H1 (cell line): ENCODE measurements at regions not wholly inside any gene's neighbourhood (a gene's known extent, or its start where the extent isn't known, plus 50 kb on each side); places are given as distances from the start of the nearest gene placed in this dataset.
"Not testable (repeated sequence)": the region's sequence is repeated elsewhere in the genome, so short reads cannot be mapped to it uniquely, and the experiment has no call there.

Experiments
- CTCF ChIA-PET: fragments of 300-600 bp; sonication (Branson Sonifier 250); formaldehyde crosslinking; loops from one replicate; lab custom pipeline; 2021; ENCODE audit not compliant: partially characterized antibody; lab: Charles Lee
- POLR2A ChIA-PET: fragments of 300-600 bp; sonication (Branson Sonifier 250); formaldehyde crosslinking; loops from one replicate; lab custom pipeline; 2021; ENCODE audit warnings: inconsistent platforms; ENCODE audit not compliant: partially characterized antibody; lab: Charles Lee
- DNase-seq, 2 experiments: peaks; one replicate each; pipeline versions ENCODE4 v3.0.0 to v3.0.0-alpha.2; 2010 to 2022; ENCODE audit warnings: low spot score in 2 of 2, low read depth in 1 of 2, mixed read lengths in 1 of 2
- FAIRE-seq: peaks from 2 replicates; lab custom pipeline; 2011; peaks lifted over from hg19 to GRCh38; lab: Jason Lieb, UNC
- H2AFZ ChIP-seq: 2 replicates; pipeline ENCODE4 v1.8.1; 2012; ENCODE audit warnings: low read length, inconsistent platforms
- H2AK5ac ChIP-seq: 2 replicates; pipeline ENCODE4 v1.6.1; 2013; ENCODE audit warnings: low read depth, low read length
- H2BK120ac ChIP-seq: replicated peaks from 2 replicates; pipeline ENCODE3; 2013; ENCODE audit warnings: low read depth, low read length, inconsistent platforms
- H2BK12ac ChIP-seq: 2 replicates; pipeline ENCODE4 v1.6.1; 2013; ENCODE audit warnings: low read depth, low read length
- H2BK15ac ChIP-seq: 2 replicates; pipeline ENCODE4 v1.6.1; 2013; ENCODE audit warnings: low read length
- H2BK20ac ChIP-seq: 2 replicates; pipeline ENCODE4 v1.6.1; 2013; ENCODE audit warnings: low read length
- H2BK5ac ChIP-seq: 2 replicates; pipeline ENCODE4 v1.6.1; 2013; ENCODE audit warnings: low read depth, low read length
- H3K14ac ChIP-seq: 2 replicates; pipeline ENCODE4 v1.6.1; 2013; ENCODE audit warnings: inconsistent platforms; ENCODE audit not compliant: insufficient read length
- H3K18ac ChIP-seq: 2 replicates; pipeline ENCODE4 v1.6.1; 2013; ENCODE audit warnings: low read length; ENCODE audit errors: extremely low read depth
- H3K23ac ChIP-seq: 2 replicates; pipeline ENCODE4 v1.6.1; 2013; ENCODE audit warnings: inconsistent platforms; ENCODE audit not compliant: insufficient read length
- H3K23me2 ChIP-seq: 2 replicates; pipeline ENCODE4 v1.6.1; 2013; ENCODE audit warnings: low read depth, low read length
- H3K27ac ChIP-seq: 2 replicates; pipeline ENCODE4 v1.6.1; 2011; ENCODE audit warnings: low read depth, low read length, inconsistent platforms
- H3K27me3 ChIP-seq, 4 experiments: replicated peaks in 1 of 4; 1 replicate in 1 of 4; 2 replicates in 3 of 4; pipeline versions ENCODE4 v1.6.1 to v1.8.1; 2011 to 2013; ENCODE audit warnings: low read length in 3 of 4, mild to moderate bottlenecking in 3 of 4, inconsistent platforms in 2 of 4, mixed read lengths in 2 of 4, moderate library complexity in 1 of 4; ENCODE audit not compliant: control insufficient read depth in 3 of 4, insufficient read depth in 3 of 4; ENCODE audit errors: extremely low read depth in 1 of 4
- H3K36me3 ChIP-seq, 4 experiments: 2 replicates each; pipeline versions ENCODE4 v1.6.1 to v1.8.1; 2011 to 2013; ENCODE audit warnings: mild to moderate bottlenecking in 4 of 4, low read length in 3 of 4, moderate library complexity in 2 of 4, control low read depth in 1 of 4, inconsistent platforms in 1 of 4; ENCODE audit not compliant: insufficient read depth in 4 of 4, control insufficient read depth in 2 of 4
- H3K4ac ChIP-seq: replicated peaks from 2 replicates; pipeline ENCODE3; 2013; ENCODE audit warnings: low read length, low read depth, mixed read lengths, inconsistent platforms; ENCODE audit not compliant: insufficient read length
- H3K4me1 ChIP-seq, 4 experiments: replicated peaks in 1 of 4; 1 replicate in 1 of 4; 2 replicates in 3 of 4; pipeline versions ENCODE4 v1.6.1 to v1.8.1; 2011 to 2013; ENCODE audit warnings: low read length in 3 of 4, inconsistent platforms in 2 of 4, mixed read lengths in 1 of 4; ENCODE audit not compliant: insufficient read depth in 4 of 4, control insufficient read depth in 3 of 4
- H3K4me2 ChIP-seq, 2 experiments: 2 replicates each; pipeline versions ENCODE4 v1.6.1 to v1.8.1; 2011 to 2013; ENCODE audit warnings: low read depth in 2 of 2, low read length in 2 of 2, control low read depth in 1 of 2, inconsistent platforms in 1 of 2, mild to moderate bottlenecking in 1 of 2; ENCODE audit not compliant: insufficient read depth in 1 of 2
- H3K4me3 ChIP-seq, 4 experiments: fragments of 200-600, 300-600 bp in 1 of 4; sonication (generic), shearing (Covaris generic), sonication (Bioruptor Twin) in 1 of 4; 2 replicates each; pipeline versions ENCODE4 v1.5.1 to v1.8.1; 2011 to 2016; ENCODE audit warnings: low read length in 4 of 4, low read depth in 3 of 4, control low read depth in 2 of 4, inconsistent platforms in 2 of 4, mild to moderate bottlenecking in 2 of 4, mixed read lengths in 1 of 4, moderate library complexity in 1 of 4; ENCODE audit not compliant: insufficient read depth in 2 of 4; ENCODE audit errors: extremely low read depth in 1 of 4
- H3K56ac ChIP-seq: replicated peaks from 2 replicates; pipeline ENCODE3; 2013; ENCODE audit warnings: low read depth, mild to moderate bottlenecking, mixed read lengths, low read length, inconsistent platforms; ENCODE audit not compliant: insufficient read length
- H3K79me1 ChIP-seq: 2 replicates; pipeline ENCODE4 v1.6.1; 2013; ENCODE audit warnings: low read depth, low read length, control low read depth
- H3K79me2 ChIP-seq, 2 experiments: 2 replicates each; pipeline versions ENCODE4 v1.6.1 to v1.8.1; 2012 to 2013; ENCODE audit warnings: low read length in 2 of 2, mild to moderate bottlenecking in 2 of 2, inconsistent platforms in 1 of 2; ENCODE audit not compliant: insufficient read depth in 2 of 2, control insufficient read depth in 1 of 2
- H3K9ac ChIP-seq, 4 experiments: replicated peaks in 1 of 4; 1 replicate in 1 of 4; 2 replicates in 3 of 4; pipeline versions ENCODE4 v1.6.1 to v1.8.1; 2011 to 2013; ENCODE audit warnings: low read depth in 3 of 4, low read length in 3 of 4, control low read depth in 2 of 4, mild to moderate bottlenecking in 2 of 4, moderate library complexity in 2 of 4, inconsistent platforms in 1 of 4; ENCODE audit errors: extremely low read depth in 1 of 4
- H3K9me3 ChIP-seq, 2 experiments: 2 replicates each; pipeline versions ENCODE4 v1.6.1 to v1.8.1; 2012 to 2013; ENCODE audit warnings: mild to moderate bottlenecking in 2 of 2, moderate library complexity in 2 of 2, control low read depth in 1 of 2, inconsistent platforms in 1 of 2, low read depth in 1 of 2, low read length in 1 of 2, mixed read lengths in 1 of 2; ENCODE audit not compliant: insufficient read depth in 2 of 2
- H4K20me1 ChIP-seq, 2 experiments: replicated peaks in 1 of 2; 2 replicates each; pipeline versions ENCODE3 to v1.8.1; 2011 to 2013; ENCODE audit warnings: inconsistent platforms in 2 of 2, low read length in 2 of 2, mild to moderate bottlenecking in 1 of 2; ENCODE audit not compliant: insufficient read depth in 2 of 2, control insufficient read depth in 1 of 2
- H4K5ac ChIP-seq: 2 replicates; pipeline ENCODE4 v1.6.1; 2013; ENCODE audit warnings: low read length, low read depth, mixed read lengths, inconsistent platforms; ENCODE audit not compliant: insufficient read length
- H4K8ac ChIP-seq: 2 replicates; pipeline ENCODE4 v1.8.0; 2013; ENCODE audit warnings: mild to moderate bottlenecking, moderate library complexity, low read length, inconsistent platforms; ENCODE audit not compliant: insufficient read depth; ENCODE audit errors: extremely low read depth
- H4K91ac ChIP-seq: replicated peaks from 2 replicates; pipeline ENCODE3; 2013; ENCODE audit warnings: low read length, mixed read lengths, inconsistent platforms; ENCODE audit not compliant: insufficient read length
- WGBS, 2 experiments: shearing (Covaris generic) in 1 of 2; methylation state at CpG; one replicate each; pipeline versions ENCODE4 v1.1.6 to v1.1.7; 2013 to 2015; ENCODE audit warnings: low lambda C conversion rate in 2 of 2, mixed read lengths in 2 of 2, inconsistent platforms in 1 of 2, low coverage in 1 of 2, missing lambda C conversion rate in 1 of 2; ENCODE audit not compliant: insufficient replicate concordance in 2 of 2, insufficient coverage in 1 of 2, insufficient read length in 1 of 2; ENCODE audit errors: extremely low coverage in 1 of 2, missing lambda C conversion rate in 1 of 2; 5-methylcytosine and 5-hydroxymethylcytosine counted together

GRCh38 chr7:93793084-93793697 is 97.4 kb downstream of the TFPI2 start:
- FAIRE-seq, H3K23me2 ChIP-seq, H4K5ac ChIP-seq, H3K79me1 ChIP-seq, H3K4ac ChIP-seq, H2AK5ac ChIP-seq, H2BK120ac ChIP-seq, H2BK20ac ChIP-seq, H3K4me1 ChIP-seq, H3K23ac ChIP-seq, H3K79me2 ChIP-seq, POLR2A ChIA-PET, H2AFZ ChIP-seq, H4K91ac ChIP-seq, CTCF ChIA-PET, H3K36me3 ChIP-seq, H2BK5ac ChIP-seq, H3K9ac ChIP-seq, H3K56ac ChIP-seq, H4K8ac ChIP-seq, H3K4me2 ChIP-seq, H3K4me3 ChIP-seq, H3K27me3 ChIP-seq, H3K14ac ChIP-seq, H3K27ac ChIP-seq, H4K20me1 ChIP-seq, H3K18ac ChIP-seq, H2BK12ac ChIP-seq, DNase-seq, H3K9me3 ChIP-seq, H2BK15ac ChIP-seq: not testable (repeated sequence)
- WGBS, 2 experiments = no CpG with 5 or more reads among the region's 33 CpGs
